ENCODE measurements at regions not wholly inside any gene's neighbourhood (a gene's known extent, or its start where the extent isn't known, plus 50 kb on each side); places are given as distances from the start of the nearest gene placed in this dataset.

DNA sequence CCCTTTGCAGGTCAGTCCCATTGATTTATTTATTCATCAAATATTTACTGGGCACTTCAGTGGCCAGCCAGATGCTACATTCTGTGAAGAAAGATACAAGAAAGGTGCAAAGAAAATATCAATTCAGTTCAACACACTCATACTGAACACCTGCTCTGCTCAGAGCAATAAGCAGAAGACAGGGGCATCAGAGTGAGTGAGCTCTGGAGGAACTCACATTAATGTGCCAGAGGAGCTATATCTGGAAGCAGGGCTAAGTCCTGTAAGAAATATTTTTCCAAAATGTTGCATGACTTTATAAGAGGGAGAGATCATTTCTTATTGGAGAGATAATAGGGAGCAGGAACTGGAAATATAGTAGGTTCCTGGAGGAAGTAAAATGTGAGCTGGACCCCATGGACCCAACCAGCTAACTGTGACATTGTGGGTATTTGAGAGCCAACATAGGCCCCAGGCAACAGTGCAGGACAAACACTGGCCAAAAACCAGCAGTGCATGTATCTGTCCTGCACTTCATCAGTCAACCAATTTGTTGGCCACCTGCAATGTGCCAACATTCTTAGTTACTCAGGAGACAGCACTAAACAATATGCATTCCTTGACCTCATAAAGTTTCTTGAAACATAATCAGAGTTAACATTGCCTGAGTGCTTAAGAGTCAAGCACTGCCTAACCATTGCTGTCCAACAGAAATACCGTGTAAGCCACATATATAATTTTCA lies 102.7 kb upstream of the PTPRM start:
- POLR2A ChIA-PET: no interaction called here
- DNase-seq (ENCODE audit: low read depth, low spot score): no peak
- CTCF ChIA-PET: no interaction called here
- no peak overlapping the region for H3K4me3 ChIP-seq (ENCODE audit: low read depth, low read length)
- TF ChIP-seq, protein P1, sequence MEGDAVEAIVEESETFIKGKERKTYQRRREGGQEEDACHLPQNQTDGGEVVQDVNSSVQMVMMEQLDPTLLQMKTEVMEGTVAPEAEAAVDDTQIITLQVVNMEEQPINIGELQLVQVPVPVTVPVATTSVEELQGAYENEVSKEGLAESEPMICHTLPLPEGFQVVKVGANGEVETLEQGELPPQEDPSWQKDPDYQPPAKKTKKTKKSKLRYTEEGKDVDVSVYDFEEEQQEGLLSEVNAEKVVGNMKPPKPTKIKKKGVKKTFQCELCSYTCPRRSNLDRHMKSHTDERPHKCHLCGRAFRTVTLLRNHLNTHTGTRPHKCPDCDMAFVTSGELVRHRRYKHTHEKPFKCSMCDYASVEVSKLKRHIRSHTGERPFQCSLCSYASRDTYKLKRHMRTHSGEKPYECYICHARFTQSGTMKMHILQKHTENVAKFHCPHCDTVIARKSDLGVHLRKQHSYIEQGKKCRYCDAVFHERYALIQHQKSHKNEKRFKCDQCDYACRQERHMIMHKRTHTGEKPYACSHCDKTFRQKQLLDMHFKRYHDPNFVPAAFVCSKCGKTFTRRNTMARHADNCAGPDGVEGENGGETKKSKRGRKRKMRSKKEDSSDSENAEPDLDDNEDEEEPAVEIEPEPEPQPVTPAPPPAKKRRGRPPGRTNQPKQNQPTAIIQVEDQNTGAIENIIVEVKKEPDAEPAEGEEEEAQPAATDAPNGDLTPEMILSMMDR (IDR thresholded peaks at IDR 0.05; ENCODE audit: insufficient read depth, low read length, missing control alignments): no peak

DNA sequence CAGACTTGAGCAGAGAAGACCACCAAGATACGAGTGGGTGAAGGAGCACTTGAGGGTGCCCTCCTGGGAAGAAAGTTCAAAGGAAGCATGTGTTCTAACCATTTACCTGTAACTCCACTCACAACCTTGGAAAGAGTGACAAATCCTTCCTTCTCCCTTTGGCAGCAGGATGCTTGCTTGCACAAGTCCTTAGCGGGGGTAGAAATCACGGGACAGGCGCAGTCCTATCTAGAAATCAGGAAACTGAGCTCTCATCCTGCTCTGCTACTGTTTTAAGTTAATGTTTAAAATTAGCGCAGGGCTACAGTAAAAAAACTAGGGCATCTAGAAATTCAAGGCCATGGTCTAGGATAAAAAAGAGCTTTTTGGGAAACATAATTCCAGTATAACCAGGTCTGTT lies 100.9 kb upstream of the PTPRM start:
- no peak for DNase-seq (ENCODE audit: low read depth, low spot score)
- ChIA-PET CTCF (interaction anchor here (1.3 kb wide), 1 partner anchor 16 kb away, joined by 4 read pairs; no protein-coding TSS in a partner anchor), POLR2A (no interaction called here)
- no peak overlapping the region for H3K4me3 ChIP-seq (ENCODE audit: low read depth, low read length)
- TF ChIP-seq, protein P1 (IDR thresholded peaks at IDR 0.05; ENCODE audit: insufficient read depth, low read length, missing control alignments): no peak

DNA sequence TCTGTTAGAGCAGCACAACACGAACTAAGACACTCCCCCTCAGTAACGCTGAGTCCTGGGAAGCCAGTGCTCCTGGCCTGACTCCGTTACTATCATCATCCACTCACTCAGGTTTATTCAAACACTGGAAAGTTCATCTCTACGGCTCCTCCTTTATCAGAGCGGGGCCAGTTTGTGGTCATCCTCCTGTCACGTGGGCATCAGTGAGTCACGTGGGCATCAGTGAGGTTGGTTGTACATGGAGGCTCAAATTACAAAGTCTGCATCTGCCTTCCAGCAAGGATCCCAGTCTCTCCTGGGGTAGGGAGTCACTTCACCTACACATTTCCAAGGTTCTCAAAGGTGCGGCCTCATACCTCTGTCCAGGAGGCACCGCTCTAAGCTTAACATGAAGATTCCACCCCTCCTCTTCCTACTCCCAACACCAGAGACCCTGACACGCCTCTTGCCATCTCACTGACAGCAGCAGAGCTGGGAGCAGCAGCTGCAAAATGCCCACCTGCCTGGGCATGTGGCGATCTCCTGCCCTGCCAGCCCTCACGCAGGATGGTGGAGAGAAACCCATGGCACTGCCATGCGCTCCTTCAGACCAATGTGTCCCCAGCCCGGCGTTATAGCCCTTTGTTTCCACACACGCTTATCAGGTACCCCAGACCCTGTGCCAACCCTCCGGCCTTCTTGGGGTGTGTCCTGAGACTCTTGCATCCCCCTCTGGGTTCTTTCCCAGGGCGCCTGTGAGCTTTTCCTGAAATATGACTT lies 99.2 kb upstream of the PTPRM start:
- TF ChIP-seq, protein P1 (IDR thresholded peaks at IDR 0.05; ENCODE audit: insufficient read depth, low read length, missing control alignments): no peak
- DNase-seq (ENCODE audit: low read depth, low spot score): no peak
- POLR2A ChIA-PET: no interaction called here
- CTCF ChIA-PET: no interaction called here
- no peak overlapping the region for H3K4me3 ChIP-seq (ENCODE audit: low read depth, low read length)

DNA sequence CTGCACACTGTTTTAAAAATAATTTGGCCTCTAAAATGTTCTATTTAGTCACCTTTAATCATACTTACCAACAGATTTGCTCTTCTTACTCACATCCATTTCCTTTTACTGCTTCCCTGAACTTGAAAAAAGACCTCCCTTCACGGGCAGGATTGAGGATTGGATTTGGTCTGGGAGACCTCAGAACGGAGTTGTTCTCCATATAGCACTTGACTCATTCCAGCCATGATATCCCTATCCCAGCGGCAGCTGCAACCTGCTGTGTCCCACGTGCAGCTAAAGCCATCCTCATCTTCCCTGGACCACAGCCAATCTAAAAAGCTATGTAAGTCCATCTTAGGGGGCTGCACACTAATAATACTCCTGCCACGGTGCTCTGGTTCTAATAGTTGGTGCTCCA lies 97.0 kb upstream of the PTPRM start:
- CTCF ChIA-PET: no interaction called here
- TF ChIP-seq, protein P1 (IDR thresholded peaks at IDR 0.05; ENCODE audit: insufficient read depth, low read length, missing control alignments): no peak
- POLR2A ChIA-PET: no interaction called here
- DNase-seq (ENCODE audit: low read depth, low spot score): no peak
- H3K4me3 ChIP-seq (ENCODE audit: low read depth, low read length): no peak overlapping the region

DNA sequence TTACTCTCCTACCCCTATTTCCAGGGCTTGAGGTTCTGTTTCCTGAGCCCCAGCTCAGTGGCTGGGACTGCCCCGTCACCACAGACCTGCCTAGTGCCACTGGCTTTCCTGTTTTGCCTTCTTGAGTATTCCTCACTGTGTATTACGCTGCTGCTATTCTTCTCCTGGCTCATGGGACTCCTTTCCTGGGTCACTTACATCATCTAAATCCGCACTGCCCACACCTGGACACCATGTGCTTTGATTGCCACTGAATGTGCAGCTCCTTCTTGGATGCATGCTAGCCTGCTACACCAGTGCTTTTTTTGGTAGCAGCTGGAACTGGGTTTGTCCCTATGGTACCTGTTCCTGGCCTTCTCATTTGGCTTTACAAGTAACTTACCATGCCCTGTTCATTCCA lies 96.6 kb upstream of the PTPRM start:
- no peak for DNase-seq (ENCODE audit: low read depth, low spot score)
- TF ChIP-seq, protein P1 (IDR thresholded peaks at IDR 0.05; ENCODE audit: insufficient read depth, low read length, missing control alignments): no peak
- ChIA-PET CTCF (no interaction called here), POLR2A (no interaction called here)
- H3K4me3 ChIP-seq (ENCODE audit: low read depth, low read length): no peak overlapping the region

DNA sequence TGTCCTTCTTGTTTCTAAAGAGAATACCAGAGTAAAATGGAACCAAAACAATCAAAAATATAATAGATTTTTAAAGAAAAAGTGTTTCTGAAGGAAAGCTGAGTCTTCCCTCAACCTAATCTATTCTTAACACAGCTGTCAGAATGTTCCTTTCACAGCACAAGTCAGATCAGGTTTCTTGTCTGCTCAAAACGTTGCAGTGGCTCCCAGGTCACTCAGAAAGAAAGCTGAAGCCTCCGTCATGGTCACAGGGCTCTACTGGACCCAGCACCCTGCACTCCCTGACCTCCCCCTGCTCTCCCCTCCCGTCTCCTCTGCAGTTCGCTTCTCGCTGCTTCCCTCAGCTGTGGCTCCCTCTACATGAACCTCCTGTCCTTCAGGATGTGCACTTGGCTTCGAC lies 90.7 kb upstream of the PTPRM start:
- ChIA-PET CTCF (no interaction called here), POLR2A (no interaction called here)
- TF ChIP-seq, protein P1 (IDR thresholded peaks at IDR 0.05; ENCODE audit: insufficient read depth, low read length, missing control alignments): no peak
- no peak for DNase-seq (ENCODE audit: low read depth, low spot score)
- no peak overlapping the region for H3K4me3 ChIP-seq (ENCODE audit: low read depth, low read length)

Measured in AG04449 (cell line).